IPS-18a (cell line): ENCODE measurements at regions not wholly inside any gene's neighbourhood (a gene's known extent, or its start where the extent isn't known, plus 50 kb on each side); places are given as distances from the start of the nearest gene placed in this dataset.
"Not testable (repeated sequence)": the region's sequence is repeated elsewhere in the genome, so short reads cannot be mapped to it uniquely, and the experiment has no call there.

Experiments
- H3K27ac ChIP-seq: one replicate; pipeline ENCODE4 v1.5.1; 2013; ENCODE audit warnings: low read length
- H3K27me3 ChIP-seq: one replicate; pipeline ENCODE4 v1.6.1; 2013; ENCODE audit warnings: mild to moderate bottlenecking, low read length; ENCODE audit not compliant: control insufficient read depth, insufficient read depth
- H3K36me3 ChIP-seq: one replicate; pipeline ENCODE4 v1.6.1; 2013; ENCODE audit warnings: low read depth, low read length; ENCODE audit not compliant: control insufficient read depth
- H3K4me1 ChIP-seq: one replicate; pipeline ENCODE4 v1.6.1; 2013; ENCODE audit warnings: low read depth, low read length; ENCODE audit not compliant: control insufficient read depth
- H3K4me3 ChIP-seq: one replicate; pipeline ENCODE4 v1.5.1; 2013; ENCODE audit warnings: low read length
- H3K9ac ChIP-seq: one replicate; pipeline ENCODE4 v1.6.1; 2013; ENCODE audit warnings: mild to moderate bottlenecking, low read length, moderate library complexity
- H3K9me3 ChIP-seq: one replicate; pipeline ENCODE4 v1.6.1; 2013; ENCODE audit warnings: low read depth, low read length; ENCODE audit not compliant: control insufficient read depth

- no peaks in the 10 kb centered on the region for H3K4me1 ChIP-seq
- no peak overlapping the region for H3K4me3 ChIP-seq
Measured at GRCh38 chr3:110307065-110307809, 764.4 kb upstream of the NECTIN3 start.

GRCh38 chr3:110311541-110311940 lies 760.1 kb upstream of the NECTIN3 start:
- H3K9ac ChIP-seq: no peak overlapping the region
- no peaks in the 10 kb centered on the region for H3K4me1 ChIP-seq
- H3K4me3 ChIP-seq: no peak overlapping the region
- H3K27ac ChIP-seq: no peak overlapping the region
- no peaks in the 10 kb centered on the region for H3K27me3 ChIP-seq
- no peaks in the 10 kb centered on the region for H3K9me3 ChIP-seq
- no peaks in the 10 kb centered on the region for H3K36me3 ChIP-seq

More at GRCh38 chr3:110307065-110307809, 764.4 kb upstream of the NECTIN3 start:
- Histone ChIP-seq H3K27ac (no peak overlapping the region), H3K36me3 (no peaks in the 10 kb centered on the region), H3K27me3 (no peaks in the 10 kb centered on the region), H3K9ac (no peak overlapping the region), H3K9me3 (no peaks in the 10 kb centered on the region)

DNA sequence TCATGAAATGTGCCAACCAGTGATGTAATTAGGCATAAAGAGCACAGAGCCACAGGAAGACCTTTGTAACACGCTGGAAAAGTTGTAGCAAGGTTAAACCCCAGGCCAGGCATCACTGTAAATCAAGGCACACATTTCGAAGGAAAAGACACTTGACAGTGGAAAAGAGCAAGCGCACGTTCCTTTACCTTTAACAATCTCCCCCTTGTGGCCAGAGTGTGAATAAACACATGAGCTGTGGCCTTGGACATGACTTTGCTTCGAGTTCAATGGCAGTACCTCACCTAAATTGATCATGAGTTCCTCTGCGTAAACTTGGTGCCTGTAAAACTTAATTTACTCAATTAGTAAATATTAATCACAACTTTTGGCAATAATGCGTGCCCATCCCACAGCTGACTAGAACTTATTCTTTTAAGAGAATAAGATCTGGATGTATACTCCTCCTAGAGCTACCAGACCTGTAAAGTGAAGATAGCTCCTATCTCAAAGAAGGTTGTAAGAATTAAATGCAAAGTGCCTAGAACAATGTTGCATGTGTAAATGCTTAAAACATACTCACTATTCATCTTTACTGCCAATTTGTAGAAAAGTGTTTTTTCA lies 757.0 kb upstream of the NECTIN3 start:
- Histone ChIP-seq H3K4me1 (no peaks in the 10 kb centered on the region), H3K27me3 (no peaks in the 10 kb centered on the region), H3K36me3 (no peaks in the 10 kb centered on the region), H3K9me3 (no peaks in the 10 kb centered on the region), H3K4me3 (no peak overlapping the region), H3K9ac (no peak overlapping the region), H3K27ac (no peak overlapping the region)

DNA sequence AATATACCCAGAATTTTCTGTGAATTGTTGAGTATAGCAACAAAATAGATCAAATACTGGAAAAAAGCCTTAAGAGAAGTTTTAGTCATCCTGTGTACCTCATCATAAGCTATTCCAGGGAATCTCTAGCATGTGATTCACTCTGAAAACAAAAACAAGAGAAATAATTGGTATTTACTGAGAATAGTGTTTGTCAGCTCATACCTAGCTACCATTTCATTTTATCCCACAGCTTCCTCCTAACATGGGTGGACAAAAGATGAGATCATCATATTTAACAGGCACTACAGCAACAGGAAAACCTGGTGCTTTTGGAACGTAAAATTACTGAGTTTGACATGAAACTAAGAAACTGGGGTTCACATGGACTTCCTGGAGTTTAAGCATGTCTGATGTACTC lies 753.5 kb upstream of the NECTIN3 start:
- no peaks in the 10 kb centered on the region for H3K9me3 ChIP-seq
- H3K4me1 ChIP-seq: no peaks in the 10 kb centered on the region
- H3K4me3 ChIP-seq: no peak overlapping the region
- no peaks in the 10 kb centered on the region for H3K36me3 ChIP-seq
- H3K27ac ChIP-seq: no peak overlapping the region
- H3K9ac ChIP-seq: no peak overlapping the region
- H3K27me3 ChIP-seq: no peaks in the 10 kb centered on the region

GRCh38 chr3:110323349-110323748 lies 748.3 kb upstream of the NECTIN3 start:
- H3K4me1 ChIP-seq: peaks cover 6% of the 10 kb centered on the region
- no peaks in the 10 kb centered on the region for H3K9me3 ChIP-seq
- no peak overlapping the region for H3K4me3 ChIP-seq
- no peak overlapping the region for H3K9ac ChIP-seq
- H3K27me3 ChIP-seq: no peaks in the 10 kb centered on the region
- no peak overlapping the region for H3K27ac ChIP-seq
- H3K36me3 ChIP-seq: no peaks in the 10 kb centered on the region

DNA sequence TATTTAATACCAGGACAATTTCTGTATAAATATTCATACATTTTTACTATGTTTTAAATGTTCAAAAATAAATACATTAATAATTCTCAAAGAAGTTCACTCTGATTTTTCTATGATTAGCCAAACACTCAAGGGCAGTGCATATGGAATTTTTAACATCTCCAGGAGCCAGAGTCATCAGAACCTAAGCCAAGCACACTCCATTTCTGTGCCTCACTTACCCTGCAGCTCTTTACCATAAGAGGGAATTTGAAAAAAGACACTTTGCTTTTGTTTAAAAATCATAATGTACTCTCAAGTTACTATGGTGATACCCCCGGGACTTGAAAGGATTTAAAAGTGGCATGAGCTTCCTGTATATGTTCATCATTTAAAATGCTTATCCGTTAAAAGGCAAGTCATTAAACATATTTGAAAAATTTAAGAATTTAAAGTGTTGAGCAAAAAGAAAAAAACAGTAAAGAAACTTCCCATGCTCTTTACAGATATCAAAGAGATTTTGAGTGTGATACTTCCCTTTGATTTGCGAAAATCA lies 747.4 kb upstream of the NECTIN3 start:
- Histone ChIP-seq H3K9ac (no peak overlapping the region), H3K4me3 (no peak overlapping the region), H3K36me3 (no peaks in the 10 kb centered on the region), H3K27me3 (no peaks in the 10 kb centered on the region), H3K9me3 (no peaks in the 10 kb centered on the region), H3K4me1 (peaks cover 6% of the 10 kb centered on the region), H3K27ac (no peak overlapping the region)

GRCh38 chr3:110327870-110328269 lies 743.7 kb upstream of the NECTIN3 start:
- Histone ChIP-seq H3K27ac (no peak overlapping the region), H3K9me3 (no peaks in the 10 kb centered on the region)

DNA sequence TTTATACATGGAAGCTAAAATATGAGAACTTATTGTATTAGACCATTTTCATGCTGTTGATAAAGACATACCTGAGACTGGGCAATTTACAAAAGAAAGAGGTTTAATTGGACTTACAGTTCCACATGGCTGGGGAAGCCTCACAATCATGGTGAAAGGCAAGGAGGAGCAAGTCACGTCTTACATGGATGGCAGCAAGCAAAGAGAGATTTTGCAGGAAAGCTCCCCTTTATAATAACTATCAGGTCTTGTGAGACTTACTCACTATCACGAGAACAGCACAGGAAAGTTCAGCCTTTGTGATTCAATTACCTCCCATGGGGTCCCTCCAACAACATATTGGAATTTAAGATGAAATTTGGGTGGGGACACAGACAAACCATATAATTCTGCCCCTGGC lies 740.1 kb upstream of the NECTIN3 start:
- not testable (repeated sequence) for H3K4me3 ChIP-seq, H3K27me3 ChIP-seq, H3K4me1 ChIP-seq, H3K9ac ChIP-seq, H3K9me3 ChIP-seq, H3K36me3 ChIP-seq, H3K27ac ChIP-seq

More at GRCh38 chr3:110327870-110328269, 743.7 kb upstream of the NECTIN3 start:
- no peaks in the 10 kb centered on the region for H3K27me3 ChIP-seq
- no peak overlapping the region for H3K4me3 ChIP-seq
- H3K36me3 ChIP-seq: no peaks in the 10 kb centered on the region
- no peak overlapping the region for H3K9ac ChIP-seq
- H3K4me1 ChIP-seq: peaks cover 6% of the 10 kb centered on the region

GRCh38 chr3:110332629-110333028 lies 739.0 kb upstream of the NECTIN3 start:
- Histone ChIP-seq H3K4me3 (no peak overlapping the region), H3K9ac (no peak overlapping the region), H3K9me3 (peaks cover 5% of the 10 kb centered on the region), H3K27me3 (no peaks in the 10 kb centered on the region), H3K4me1 (no peaks in the 10 kb centered on the region), H3K27ac (no peak overlapping the region), H3K36me3 (no peaks in the 10 kb centered on the region)

- peaks cover 8% of the 10 kb centered on the region for H3K9me3 ChIP-seq
- H3K36me3 ChIP-seq: no peaks in the 10 kb centered on the region
- H3K4me1 ChIP-seq: no peaks in the 10 kb centered on the region
- no peak overlapping the region for H3K4me3 ChIP-seq
- no peak overlapping the region for H3K9ac ChIP-seq
- no peaks in the 10 kb centered on the region for H3K27me3 ChIP-seq
- H3K27ac ChIP-seq: no peak overlapping the region
Measured at GRCh38 chr3:110341047-110341446, 730.6 kb upstream of the NECTIN3 start.

DNA sequence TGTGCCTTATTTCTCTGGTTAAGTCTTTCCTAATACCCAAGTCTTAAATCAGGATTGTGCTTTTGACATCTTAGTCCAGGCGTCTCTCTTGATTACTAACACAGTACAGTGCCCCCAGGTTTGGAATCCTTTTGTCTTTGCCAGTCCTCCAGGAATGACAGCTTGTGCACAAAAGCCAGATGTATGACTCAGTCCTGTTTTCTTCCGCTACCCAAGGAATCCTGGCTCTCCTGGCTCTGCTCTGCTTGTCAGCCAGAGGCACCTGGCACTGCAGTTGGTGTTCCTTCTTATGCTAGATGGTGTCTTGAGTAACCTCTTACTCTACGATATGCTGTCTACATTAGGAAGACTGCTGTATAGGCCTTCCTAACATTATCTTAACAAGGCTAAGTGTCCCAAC lies 728.2 kb upstream of the NECTIN3 start:
- H3K9ac ChIP-seq: no peak overlapping the region
- no peaks in the 10 kb centered on the region for H3K4me1 ChIP-seq
- H3K9me3 ChIP-seq: no peaks in the 10 kb centered on the region
- no peak overlapping the region for H3K27ac ChIP-seq
- no peaks in the 10 kb centered on the region for H3K27me3 ChIP-seq
- H3K36me3 ChIP-seq: no peaks in the 10 kb centered on the region
- H3K4me3 ChIP-seq: no peak overlapping the region

- Histone ChIP-seq H3K27me3 (no peaks in the 10 kb centered on the region), H3K27ac (no peak overlapping the region), H3K4me3 (no peak overlapping the region), H3K4me1 (no peaks in the 10 kb centered on the region), H3K36me3 (no peaks in the 10 kb centered on the region), H3K9me3 (no peaks in the 10 kb centered on the region), H3K9ac (no peak overlapping the region)
Measured at GRCh38 chr3:110343945-110344344, 727.7 kb upstream of the NECTIN3 start.
